ENCODE measurements at regions not wholly inside any gene's neighbourhood (a gene's known extent, or its start where the extent isn't known, plus 50 kb on each side); places are given as distances from the start of the nearest gene placed in this dataset.

- TF ChIP-seq TAF1 (IDR thresholded peaks at IDR 0.05; ENCODE audit: borderline replicate concordance, low read depth, low read length): no peak
- no peak for TF ChIP-seq HDAC6 (IDR thresholded peaks at IDR 0.05; ENCODE audit: unreplicated experiment)
Observed at GRCh38 chr7:18191341-18191740, 163.7 kb upstream of the PRPS1L1 start (continued).

GRCh38 chr7:18191862-18192625 is 164.4 kb upstream of the PRPS1L1 start:
- ChIA-PET POLR2A (no interaction called here), SMC1A (ENCODE audit: uncharacterized antibody, unreplicated experiment) (no interaction called here), RAD21 (ENCODE audit: unreplicated experiment) (interaction anchor here (0.6 kb wide), 1 partner anchor 32 kb away, joined by 3 read pairs; no protein-coding TSS in a partner anchor), CTCF (interaction anchor here (0.6 to 1.5 kb wide), 2 partner anchors 8 to 86 kb away, joined by 3 read pairs; no protein-coding TSS in a partner anchor)
- no peak for TF ChIP-seq ZNF592 (IDR thresholded peaks at IDR 0.05)
- no peak for TF ChIP-seq FOXK2 (IDR thresholded peaks at IDR 0.05)
- in situ Hi-C loops (cut with MboI) (no loop called here), intact Hi-C loops (cut with micrococcal nuclease; ENCODE audit: unreplicated experiment) (no loop called here)
- Histone ChIP-seq H3K4me1 (ENCODE audit: control insufficient read depth, insufficient read depth, low read length) (no peaks in the 10 kb centered on the region), H2AFZ (ENCODE audit: control insufficient read depth, low read depth, low read length) (no peak overlapping the region), H3K27ac (ENCODE audit: control insufficient read depth, insufficient read depth) (no peak overlapping the region), H3K36me3 (ENCODE audit: control insufficient read depth in 2 of 2, insufficient read depth in 2 of 2, low read length in 1 of 2) (no peaks in the 10 kb centered on the region), H3K4me3 (no peak overlapping the region), H4K20me1 (ENCODE audit: control insufficient read depth, insufficient read depth) (no peaks in the 10 kb centered on the region), H3K4me2 (ENCODE audit: control insufficient read depth, insufficient read depth) (no peak overlapping the region), H3K9ac (ENCODE audit: control insufficient read depth, insufficient read depth, low read length) (no peak overlapping the region), H3K27me3 (replicated peaks in 1 of 2; ENCODE audit: control insufficient read depth in 2 of 2, insufficient read depth in 2 of 2, low read length in 1 of 2) (no peaks in the 10 kb centered on the region), H3K79me2 (ENCODE audit: control insufficient read depth, insufficient read depth, low read length) (no peaks in the 10 kb centered on the region), H3K9me3 (replicated peaks; ENCODE audit: control insufficient read depth, insufficient read depth, low read length) (no peaks in the 10 kb centered on the region)
- FAIRE-seq (no peak), DNase-seq (ENCODE audit: low read depth, low spot score) (no peak), ATAC-seq (no peak)
- 62% methylated on average over 8 of the region's 8 CpGs for WGBS (ENCODE audit: insufficient coverage, insufficient replicate concordance, low lambda C conversion rate, missing lambda C conversion rate)
- no TSS peak for BruUV-seq (replicated peaks)
